ENCODE measurements at regions not wholly inside any gene's neighbourhood (a gene's known extent, or its start where the extent isn't known, plus 50 kb on each side); places are given as distances from the start of the nearest gene placed in this dataset.

- Histone ChIP-seq H3K27ac (ENCODE audit: low read depth in 1 of 2, low read length in 2 of 2) (no peak overlapping the region), H3K9me3 (ENCODE audit: control insufficient read depth in 4 of 4, low read length in 3 of 4) (no peaks in the 10 kb centered on the region), H3K9ac (ENCODE audit: low read depth in 1 of 2, low read length in 2 of 2) (no peak overlapping the region), H3K27me3 (ENCODE audit: control insufficient read depth in 4 of 4, insufficient read depth in 4 of 4, low read length in 3 of 4) (no peaks in the 10 kb centered on the region), H3K4me1 (ENCODE audit: control insufficient read depth in 4 of 4, insufficient read depth in 4 of 4, low read length in 3 of 4) (no peaks in the 10 kb centered on the region), H3K4me3 (ENCODE audit: low read depth in 1 of 3, low read length in 3 of 3) (no peak overlapping the region), H3K36me3 (ENCODE audit: control insufficient read depth in 4 of 4, insufficient read depth in 3 of 4, low read depth in 1 of 4, low read length in 3 of 4) (no peaks in the 10 kb centered on the region)
- TF ChIP-seq SP1 (IDR thresholded peaks at IDR 0.05) (no peak), CTCF (IDR thresholded peaks at IDR 0.05; ENCODE audit: low read depth, low read length, missing input control) (no peak), TAF1 (conservative IDR thresholded peaks at IDR 0.05) (no peak), YY1 (IDR thresholded peaks at IDR 0.05) (no peak), GABPA (IDR thresholded peaks at IDR 0.05 in 1 of 2, conservative IDR thresholded peaks at IDR 0.05 in 1 of 2) (no peak), NR2F2 (IDR thresholded peaks at IDR 0.05) (no peak), MAX (IDR thresholded peaks at IDR 0.05) (no peak), FOXA2 (IDR thresholded peaks at IDR 0.05) (no peak), REST (IDR thresholded peaks at IDR 0.05) (no peak), EGR1 (IDR thresholded peaks at IDR 0.05; ENCODE audit: low read depth in 2 of 2) (no peak), JUND (IDR thresholded peaks at IDR 0.05) (no peak), ATF3 (IDR thresholded peaks at IDR 0.05) (no peak), HNF4A (conservative IDR thresholded peaks at IDR 0.05) (no peak), RAD21 (IDR thresholded peaks at IDR 0.05) (no peak), FOXA1 (IDR thresholded peaks at IDR 0.05) (no peak)
- DNase-seq (ENCODE audit: low spot score) = no peak
- WGBS = 90% methylated on average over 2 of the region's 2 CpGs
Observed at GRCh38 chr12:90593596-90594295, 361.2 kb downstream of the CCER1 start.

- no peak overlapping the region for H3K27ac ChIP-seq (ENCODE audit: low read depth in 1 of 2, low read length in 2 of 2)
- H3K9me3 ChIP-seq (ENCODE audit: control insufficient read depth in 4 of 4, low read length in 3 of 4) = no peaks in the 10 kb centered on the region
- no peaks in the 10 kb centered on the region for H3K36me3 ChIP-seq (ENCODE audit: control insufficient read depth in 4 of 4, insufficient read depth in 3 of 4, low read depth in 1 of 4, low read length in 3 of 4)
- no peak for TF ChIP-seq FOXA2 (IDR thresholded peaks at IDR 0.05)
- TF ChIP-seq ATF3 (IDR thresholded peaks at IDR 0.05) = no peak
- TF ChIP-seq NR2F2 (IDR thresholded peaks at IDR 0.05) = no peak
- no peak for TF ChIP-seq HNF4G (IDR thresholded peaks at IDR 0.05)
- TF ChIP-seq JUND (IDR thresholded peaks at IDR 0.05) = no peak
- no peak for TF ChIP-seq SP1 (IDR thresholded peaks at IDR 0.05)
- no peak for TF ChIP-seq RXRA (IDR thresholded peaks at IDR 0.05)
- TF ChIP-seq TAF1 (conservative IDR thresholded peaks at IDR 0.05) = no peak
- TF ChIP-seq RAD21 (IDR thresholded peaks at IDR 0.05) = no peak
- TF ChIP-seq REST (IDR thresholded peaks at IDR 0.05) = no peak
- TF ChIP-seq YY1 (IDR thresholded peaks at IDR 0.05) = no peak
- 96% methylated on average over 1 of the region's 1 CpG for WGBS
- DNase-seq (ENCODE audit: low spot score) = no peak
- no peak overlapping the region for H3K9ac ChIP-seq (ENCODE audit: low read depth in 1 of 2, low read length in 2 of 2)
- no peaks in the 10 kb centered on the region for H3K4me1 ChIP-seq (ENCODE audit: control insufficient read depth in 4 of 4, insufficient read depth in 4 of 4, low read length in 3 of 4)
- no peaks in the 10 kb centered on the region for H3K27me3 ChIP-seq (ENCODE audit: control insufficient read depth in 4 of 4, insufficient read depth in 4 of 4, low read length in 3 of 4)
- H3K4me3 ChIP-seq (ENCODE audit: low read depth in 1 of 3, low read length in 3 of 3) = no peak overlapping the region
Observed at GRCh38 chr12:90589956-90590355, 365.0 kb downstream of the CCER1 start.
